H9 (cell line): ENCODE measurements at regions not wholly inside any gene's neighbourhood (a gene's known extent, or its start where the extent isn't known, plus 50 kb on each side); places are given as distances from the start of the nearest gene placed in this dataset.

Source experiments
- DNase-seq: peaks from one replicate; pipeline ENCODE4 v3.0.0-alpha.2; 2017
- H2AFZ ChIP-seq: one replicate; pipeline ENCODE4 v1.6.1; 2013; ENCODE audit warnings: mild to moderate bottlenecking, low read length, control low read depth, moderate library complexity
- H2AK5ac ChIP-seq: 2 replicates; pipeline ENCODE4 v1.6.1; 2013; ENCODE audit warnings: low read length, control low read depth, mixed read lengths; ENCODE audit not compliant: insufficient read length
- H2BK120ac ChIP-seq: one replicate; pipeline ENCODE4 v1.6.1; 2013; ENCODE audit warnings: low read depth, mild to moderate bottlenecking, low read length, control low read depth, inconsistent platforms; ENCODE audit not compliant: poor library complexity, severe bottlenecking
- H2BK12ac ChIP-seq: 2 replicates; pipeline ENCODE4 v1.6.1; 2013; ENCODE audit warnings: low read length, control low read depth, mixed read lengths, low read depth; ENCODE audit not compliant: insufficient read length
- H2BK15ac ChIP-seq: 2 replicates; pipeline ENCODE4 v1.6.1; 2013; ENCODE audit warnings: low read depth, low read length, control low read depth
- H2BK20ac ChIP-seq: one replicate; pipeline ENCODE4 v1.6.1; 2013; ENCODE audit warnings: low read depth, mild to moderate bottlenecking, low read length, control low read depth, inconsistent platforms; ENCODE audit not compliant: poor library complexity, severe bottlenecking
- H2BK5ac ChIP-seq: 2 replicates; pipeline ENCODE4 v1.6.1; 2013; ENCODE audit warnings: low read length, control low read depth, mixed read lengths; ENCODE audit not compliant: insufficient read length
- H3K14ac ChIP-seq: 2 replicates; pipeline ENCODE4 v1.6.1; 2013; ENCODE audit warnings: low read length, control low read depth; ENCODE audit not compliant: insufficient read depth
- H3K18ac ChIP-seq: 2 replicates; pipeline ENCODE4 v1.6.1; 2013; ENCODE audit warnings: low read depth, mild to moderate bottlenecking, mixed read lengths, low read length, control low read depth; ENCODE audit not compliant: insufficient read length
- H3K23ac ChIP-seq: 2 replicates; pipeline ENCODE4 v1.6.1; 2013; ENCODE audit warnings: low read length, control low read depth, mixed read lengths, low read depth; ENCODE audit not compliant: insufficient read length
- H3K23me2 ChIP-seq: 2 replicates; pipeline ENCODE4 v1.6.1; 2013; ENCODE audit warnings: low read depth, mild to moderate bottlenecking, mixed read lengths, low read length, control low read depth; ENCODE audit not compliant: insufficient read length, poor library complexity, severe bottlenecking
- H3K27ac ChIP-seq: 2 replicates; pipeline ENCODE4 v1.5.1; 2013; ENCODE audit warnings: low read length, control low read depth, mixed read lengths, low read depth; ENCODE audit not compliant: insufficient read length
- H3K27me3 ChIP-seq: 2 replicates; pipeline ENCODE4 v1.6.1; 2013; ENCODE audit warnings: low read length, control low read depth, inconsistent platforms; ENCODE audit not compliant: insufficient read depth
- H3K4ac ChIP-seq: 2 replicates; pipeline ENCODE4 v1.6.1; 2013; ENCODE audit warnings: low read depth, mild to moderate bottlenecking, control low read depth, inconsistent platforms, low read length, moderate library complexity
- H3K4me1 ChIP-seq: 2 replicates; pipeline ENCODE4 v1.6.1; 2013; ENCODE audit warnings: low read length, control low read depth, inconsistent platforms; ENCODE audit not compliant: insufficient read depth
- H3K4me2 ChIP-seq: 2 replicates; pipeline ENCODE4 v1.6.1; 2013; ENCODE audit warnings: low read length, control low read depth, mixed read lengths; ENCODE audit not compliant: insufficient read length, insufficient read depth
- H3K56ac ChIP-seq: 2 replicates; pipeline ENCODE4 v1.6.1; 2013; ENCODE audit warnings: low read depth, mild to moderate bottlenecking, mixed read lengths, low read length, control low read depth; ENCODE audit not compliant: insufficient read length
- H3K79me1 ChIP-seq: 2 replicates; pipeline ENCODE4 v1.6.1; 2013; ENCODE audit warnings: low read depth, mild to moderate bottlenecking, moderate library complexity, low read length, control low read depth, inconsistent platforms; ENCODE audit not compliant: insufficient read depth, poor library complexity, severe bottlenecking
- H3K79me2 ChIP-seq: 2 replicates; pipeline ENCODE4 v1.6.1; 2013; ENCODE audit warnings: low read length, control low read depth, inconsistent platforms; ENCODE audit not compliant: insufficient read depth
- H3K9ac ChIP-seq: 2 replicates; pipeline ENCODE4 v1.6.1; 2013; ENCODE audit warnings: low read length, control low read depth, mixed read lengths; ENCODE audit not compliant: insufficient read length; ENCODE audit errors: extremely low read depth
- H3K9me3 ChIP-seq: one replicate; pipeline ENCODE4 v1.6.1; 2013; ENCODE audit warnings: low read depth, low read length, inconsistent platforms; ENCODE audit not compliant: control insufficient read depth
- H3T11ph ChIP-seq: one replicate; pipeline ENCODE4 v1.6.1; 2013; ENCODE audit warnings: mild to moderate bottlenecking, low read length, control low read depth, inconsistent platforms
- H4K20me1 ChIP-seq: one replicate; pipeline ENCODE4 v1.6.1; 2013; ENCODE audit not compliant: control insufficient read depth, insufficient read length, insufficient read depth
- H4K5ac ChIP-seq: 2 replicates; pipeline ENCODE4 v1.6.1; 2013; ENCODE audit warnings: low read depth, mild to moderate bottlenecking, mixed read lengths, low read length, control low read depth; ENCODE audit not compliant: insufficient read length
- H4K8ac ChIP-seq: replicated peaks from 2 replicates; pipeline ENCODE4 v1.6.1; 2013; ENCODE audit warnings: low read length, control low read depth, mixed read lengths, low read depth; ENCODE audit not compliant: insufficient read length
- H4K91ac ChIP-seq: 2 replicates; pipeline ENCODE4 v1.6.1; 2013; ENCODE audit warnings: low read depth, mild to moderate bottlenecking, moderate library complexity, mixed read lengths, low read length, control low read depth; ENCODE audit not compliant: insufficient read length
- H3K27ac Mint-ChIP-seq, 3 experiments: 2 replicates in 2 of 3; 3 replicates in 1 of 3; pipeline ENCODE4 v1.8.0; 2020 to 2021; ENCODE audit warnings: mixed read lengths in 3 of 3, mild to moderate bottlenecking in 1 of 3, moderate library complexity in 1 of 3
- H3K27me3 Mint-ChIP-seq: 2 replicates; pipeline ENCODE4 v1.8.0; 2021; ENCODE audit warnings: low read depth, mild to moderate bottlenecking, moderate library complexity, mixed read lengths
- H3K36me3 Mint-ChIP-seq, 3 experiments: 2 replicates in 2 of 3; 3 replicates in 1 of 3; pipeline ENCODE4 v1.8.0; 2020 to 2021; ENCODE audit warnings: low read depth in 3 of 3, mixed read lengths in 3 of 3; ENCODE audit not compliant: insufficient read depth in 1 of 3
- H3K4me1 Mint-ChIP-seq, 2 experiments: 2 replicates each; pipeline ENCODE4 v1.8.0; 2020; ENCODE audit warnings: mixed read lengths in 2 of 2
- H3K4me3 Mint-ChIP-seq, 2 experiments: 2 replicates in 1 of 2; 3 replicates in 1 of 2; pipeline ENCODE4 v1.8.0; 2020 to 2021; ENCODE audit warnings: mild to moderate bottlenecking in 2 of 2, mixed read lengths in 2 of 2, moderate library complexity in 1 of 2
- H3K9me3 Mint-ChIP-seq, 2 experiments: 2 replicates in 1 of 2; 3 replicates in 1 of 2; pipeline ENCODE4 v1.8.0; 2020; ENCODE audit warnings: mild to moderate bottlenecking in 2 of 2, mixed read lengths in 2 of 2, moderate library complexity in 1 of 2
- WGBS: extraction: QIAGEN DNeasy Blood & Tissue Kit; methylation state at CpG from one replicate; pipeline ENCODE4 v1.1.7; 2013; ENCODE audit warnings: missing lambda C conversion rate, low lambda C conversion rate, mixed read lengths; ENCODE audit not compliant: insufficient read length; ENCODE audit errors: extremely low coverage; 5-methylcytosine and 5-hydroxymethylcytosine counted together
- TF ChIP-seq, protein P1 (sequence below): fragments of 200-600 bp; sonication (generic); conservative IDR thresholded peaks from 3 replicates; pipeline ENCODE4 v1.8.0; 2021; ENCODE audit warnings: antibody characterized with exemption, mild to moderate bottlenecking

DNA sequence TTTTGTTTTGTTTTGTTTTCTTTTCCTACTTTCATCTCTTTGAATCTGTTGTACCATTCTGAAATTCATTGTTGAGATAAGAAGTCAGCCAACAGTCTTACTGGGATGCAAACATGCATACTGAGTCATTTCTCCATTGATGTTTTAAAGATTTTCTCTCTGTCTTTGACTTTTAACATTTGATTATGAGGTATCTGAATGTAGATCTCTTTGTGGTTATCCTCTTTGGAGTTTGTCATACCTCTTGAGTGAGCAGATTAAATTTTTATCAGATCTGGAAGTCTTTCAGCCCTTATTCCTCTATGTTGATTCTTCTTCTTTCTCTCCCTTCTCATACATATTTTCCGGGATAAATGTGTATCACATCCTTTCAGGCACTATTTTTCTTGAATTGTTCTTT lies 406.9 kb upstream of the NCAM2 start:
- Histone ChIP-seq H3K9me3 (no peaks in the 10 kb centered on the region), H2BK120ac (no peak overlapping the region), H3K79me2 (no peaks in the 10 kb centered on the region), H2AK5ac (no peak overlapping the region), H2BK12ac (no peak overlapping the region), H3K23ac (no peak overlapping the region), H3K27me3 (no peaks in the 10 kb centered on the region), H3K27ac (no peak overlapping the region), H4K91ac (no peak overlapping the region), H2BK20ac (no peak overlapping the region), H3K4me2 (no peak overlapping the region), H3K4me1 (no peaks in the 10 kb centered on the region), H2AFZ (no peak overlapping the region), H4K20me1 (no peaks in the 10 kb centered on the region), H2BK5ac (no peak overlapping the region), H2BK15ac (no peak overlapping the region), H3K4ac (no peak overlapping the region), H4K5ac (no peak overlapping the region), H4K8ac (no peak overlapping the region), H3T11ph (no peak overlapping the region), H3K79me1 (no peaks in the 10 kb centered on the region), H3K9ac (no peak overlapping the region), H3K18ac (no peak overlapping the region), H3K56ac (no peak overlapping the region), H3K23me2 (no peaks in the 10 kb centered on the region), H3K14ac (no peak overlapping the region)
- no peak overlapping the region for H3K4me3 Mint-ChIP-seq
- no CpG with 5 or more reads among the region's 1 CpG for WGBS
- peak overlapping the region in 2 of 3 experiments; percentile 1 to 9; a peak in 3 of 7 replicates for H3K27ac Mint-ChIP-seq
- TF ChIP-seq, protein P1, sequence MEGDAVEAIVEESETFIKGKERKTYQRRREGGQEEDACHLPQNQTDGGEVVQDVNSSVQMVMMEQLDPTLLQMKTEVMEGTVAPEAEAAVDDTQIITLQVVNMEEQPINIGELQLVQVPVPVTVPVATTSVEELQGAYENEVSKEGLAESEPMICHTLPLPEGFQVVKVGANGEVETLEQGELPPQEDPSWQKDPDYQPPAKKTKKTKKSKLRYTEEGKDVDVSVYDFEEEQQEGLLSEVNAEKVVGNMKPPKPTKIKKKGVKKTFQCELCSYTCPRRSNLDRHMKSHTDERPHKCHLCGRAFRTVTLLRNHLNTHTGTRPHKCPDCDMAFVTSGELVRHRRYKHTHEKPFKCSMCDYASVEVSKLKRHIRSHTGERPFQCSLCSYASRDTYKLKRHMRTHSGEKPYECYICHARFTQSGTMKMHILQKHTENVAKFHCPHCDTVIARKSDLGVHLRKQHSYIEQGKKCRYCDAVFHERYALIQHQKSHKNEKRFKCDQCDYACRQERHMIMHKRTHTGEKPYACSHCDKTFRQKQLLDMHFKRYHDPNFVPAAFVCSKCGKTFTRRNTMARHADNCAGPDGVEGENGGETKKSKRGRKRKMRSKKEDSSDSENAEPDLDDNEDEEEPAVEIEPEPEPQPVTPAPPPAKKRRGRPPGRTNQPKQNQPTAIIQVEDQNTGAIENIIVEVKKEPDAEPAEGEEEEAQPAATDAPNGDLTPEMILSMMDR, result no peak
- H3K36me3 Mint-ChIP-seq, result peaks cover 2 to 25% (median 19%) of the 10 kb centered on the region in 3 experiments; a peak in 6 of 7 replicates
- H3K9me3 Mint-ChIP-seq, result peaks cover 2 to 12% of the 10 kb centered on the region in 2 experiments; a peak in 3 of 5 replicates
- H3K4me1 Mint-ChIP-seq, result peaks cover 10 to 16% of the 10 kb centered on the region in 2 experiments
- H3K27me3 Mint-ChIP-seq, result no peaks in the 10 kb centered on the region
- no peak for DNase-seq
